Central memory CD8-positive, alpha-beta T cell (primary cell): ENCODE measurements at regions not wholly inside any gene's neighbourhood (a gene's known extent, or its start where the extent isn't known, plus 50 kb on each side); places are given as distances from the start of the nearest gene placed in this dataset.
A peak's percentile ranks its signal among the peaks of the same experiment; 100 is the strongest.

ENCODE experiments used
- ATAC-seq: fragments of 150-1000 bp; cut with Tn5 transposase; replicated peaks from 2 replicates; pipeline ENCODE4 v1.10.0; 2022; ENCODE audit warnings: mild to moderate bottlenecking, moderate FRiP score, moderate number of reproducible peaks; ENCODE audit not compliant: poor library complexity, severe bottlenecking; ENCODE audit errors: extremely low read depth
- DNase-seq, 2 donors: peaks; one replicate each; pipeline ENCODE4 v3.0.0; 2021; ENCODE audit warnings: low spot score in 2 of 2
- H3K27ac Mint-ChIP-seq: one replicate; pipeline ENCODE4 v1.8.0; 2022; ENCODE audit warnings: low read depth, mild to moderate bottlenecking, moderate library complexity, mixed read lengths
- H3K27me3 Mint-ChIP-seq: one replicate; pipeline ENCODE4 v1.8.0; 2022; ENCODE audit warnings: mixed read lengths
- H3K36me3 Mint-ChIP-seq: one replicate; pipeline ENCODE4 v1.8.0; 2022; ENCODE audit warnings: mild to moderate bottlenecking, moderate library complexity, mixed read lengths; ENCODE audit not compliant: insufficient read depth
- H3K4me1 Mint-ChIP-seq: one replicate; pipeline ENCODE4 v1.8.0; 2022; ENCODE audit warnings: mixed read lengths
- H3K4me3 Mint-ChIP-seq: one replicate; pipeline ENCODE4 v1.8.0; 2022; ENCODE audit warnings: mild to moderate bottlenecking, moderate library complexity, mixed read lengths
- H3K9me3 Mint-ChIP-seq: one replicate; pipeline ENCODE4 v1.8.0; 2022; ENCODE audit warnings: mixed read lengths

- no peak for DNase-seq
- peaks cover 16% of the 10 kb centered on the region for H3K4me1 Mint-ChIP-seq
- no peaks in the 10 kb centered on the region for H3K36me3 Mint-ChIP-seq
- no peak overlapping the region for H3K27ac Mint-ChIP-seq
- H3K9me3 Mint-ChIP-seq = no peaks in the 10 kb centered on the region
- no peaks in the 10 kb centered on the region for H3K27me3 Mint-ChIP-seq
- H3K4me3 Mint-ChIP-seq = no peak overlapping the region
- ATAC-seq = no peak
These were observed 292.9 kb upstream of the AMELY start for GRCh38 chrY:7204456-7204855.

DNA sequence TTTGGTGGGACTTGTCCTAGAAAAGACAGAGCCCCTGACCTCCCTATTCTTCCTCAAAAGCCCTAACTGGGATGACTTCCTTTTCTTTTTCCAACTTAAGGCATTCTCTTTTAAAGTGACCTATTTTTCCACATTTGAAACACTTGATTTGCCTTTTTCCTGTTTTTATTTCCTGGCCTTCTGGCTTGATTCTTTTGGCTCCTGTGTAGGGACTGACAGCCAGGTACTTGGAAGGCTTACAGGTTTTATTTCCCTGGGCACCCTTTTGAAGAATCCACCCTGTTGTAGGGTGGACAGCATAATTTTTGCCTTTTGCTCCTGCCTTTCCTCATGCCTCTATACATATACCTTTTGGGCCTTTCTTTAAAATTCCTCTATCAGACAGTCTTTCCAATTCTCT lies 271.0 kb upstream of the AMELY start:
- no peaks in the 10 kb centered on the region for H3K27me3 Mint-ChIP-seq
- no peaks in the 10 kb centered on the region for H3K36me3 Mint-ChIP-seq
- DNase-seq (no peak), ATAC-seq (no peak)
- H3K27ac Mint-ChIP-seq = no peak overlapping the region
- H3K4me3 Mint-ChIP-seq = no peak overlapping the region
- H3K9me3 Mint-ChIP-seq = peaks cover 23% of the 10 kb centered on the region
- H3K4me1 Mint-ChIP-seq = peaks cover 11% of the 10 kb centered on the region

- Mint-ChIP-seq H3K27ac (no peak overlapping the region), H3K36me3 (no peaks in the 10 kb centered on the region)
These were observed 266.1 kb upstream of the AMELY start for GRCh38 chrY:7177631-7178030.

DNA sequence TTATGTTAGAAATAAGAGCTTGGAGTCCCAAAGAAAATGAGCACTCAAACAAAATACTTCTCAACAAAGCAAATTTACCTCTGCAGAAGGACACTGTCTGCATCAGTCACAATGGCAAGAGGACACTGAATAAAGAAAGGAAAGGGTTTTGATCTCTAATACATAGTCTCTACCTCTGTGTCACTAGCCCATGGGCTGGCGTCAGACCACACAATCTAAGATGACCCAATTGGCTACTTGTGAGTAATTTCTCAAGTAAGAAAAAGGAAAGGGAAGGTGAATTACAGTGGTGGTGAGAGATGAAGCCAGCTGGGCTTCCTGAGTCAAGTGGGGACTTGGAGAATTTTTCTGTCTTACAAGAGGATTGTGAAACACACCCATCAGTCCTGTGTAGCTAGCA lies 257.9 kb upstream of the AMELY start:
- no peak for ATAC-seq
- Mint-ChIP-seq H3K36me3 (peaks cover 1% of the 10 kb centered on the region), H3K9me3 (no peaks in the 10 kb centered on the region), H3K4me1 (peaks cover 17% of the 10 kb centered on the region), H3K27me3 (no peaks in the 10 kb centered on the region), H3K4me3 (no peak overlapping the region), H3K27ac (no peak overlapping the region)
- no peak for DNase-seq

More at GRCh38 chrY:7177631-7178030, 266.1 kb upstream of the AMELY start:
- DNase-seq (no peak), ATAC-seq (no peak)
- no peak overlapping the region for H3K4me3 Mint-ChIP-seq
- no peaks in the 10 kb centered on the region for H3K27me3 Mint-ChIP-seq
- H3K9me3 Mint-ChIP-seq = peaks cover 4% of the 10 kb centered on the region
- peaks cover 10% of the 10 kb centered on the region for H3K4me1 Mint-ChIP-seq

GRCh38 chrY:7141477-7141876 lies 229.9 kb upstream of the AMELY start:
- peak; percentile 76 for ATAC-seq
- peak in 1 of 2 donors; percentile 29 for DNase-seq
- H3K27ac Mint-ChIP-seq = peak overlapping the region; percentile 79
- no peaks in the 10 kb centered on the region for H3K9me3 Mint-ChIP-seq
- H3K4me3 Mint-ChIP-seq = peak overlapping the region; percentile 64
- H3K36me3 Mint-ChIP-seq = peaks cover 7% of the 10 kb centered on the region
- no peaks in the 10 kb centered on the region for H3K27me3 Mint-ChIP-seq
- peaks cover 53% of the 10 kb centered on the region for H3K4me1 Mint-ChIP-seq
